Activated naive CD4-positive, alpha-beta T cell (primary cell): ENCODE measurements at regions not wholly inside any gene's neighbourhood (a gene's known extent, or its start where the extent isn't known, plus 50 kb on each side); places are given as distances from the start of the nearest gene placed in this dataset.

Source experiments
- DNase-seq, 4 experiments: peaks; one replicate each; lab custom pipeline; 2025; lab: John Stamatoyannopoulos, UW

- DNase-seq = no peak
These were observed 499.1 kb upstream of the HS6ST1 start for GRCh38 chr2:128817813-128818212.

GRCh38 chr2:128818248-128818647 lies 499.6 kb upstream of the HS6ST1 start:
- no peak for DNase-seq

GRCh38 chr2:128818704-128819491 lies 500.2 kb upstream of the HS6ST1 start:
- no peak for DNase-seq

GRCh38 chr2:128820452-128820851 lies 501.8 kb upstream of the HS6ST1 start:
- DNase-seq = no peak

- DNase-seq = no peak
These were observed 502.3 kb upstream of the HS6ST1 start for GRCh38 chr2:128821010-128821409.

GRCh38 chr2:128832946-128833663 lies 514.4 kb upstream of the HS6ST1 start:
- no peak for DNase-seq

- DNase-seq = no peak
These were observed 515.0 kb upstream of the HS6ST1 start for GRCh38 chr2:128833664-128834027.

- DNase-seq = no peak
These were observed 515.7 kb upstream of the HS6ST1 start for GRCh38 chr2:128834207-128834879.

- DNase-seq = no peak
These were observed 516.2 kb upstream of the HS6ST1 start for GRCh38 chr2:128834880-128835252.

GRCh38 chr2:128835342-128835855 lies 516.7 kb upstream of the HS6ST1 start:
- DNase-seq = no peak

- no peak for DNase-seq
These were observed 517.3 kb upstream of the HS6ST1 start for GRCh38 chr2:128835974-128836373.

GRCh38 chr2:128836559-128837100 lies 518.0 kb upstream of the HS6ST1 start:
- DNase-seq = no peak

GRCh38 chr2:128838244-128838643 lies 519.6 kb upstream of the HS6ST1 start:
- no peak for DNase-seq

GRCh38 chr2:128841803-128842202 lies 523.1 kb upstream of the HS6ST1 start:
- no peak for DNase-seq

- no peak for DNase-seq
These were observed 548.6 kb upstream of the HS6ST1 start for GRCh38 chr2:128867311-128867710.

GRCh38 chr2:128867936-128868636 lies 549.4 kb upstream of the HS6ST1 start:
- DNase-seq = no peak

- DNase-seq = no peak
These were observed 550.3 kb upstream of the HS6ST1 start for GRCh38 chr2:128868686-128869551.

GRCh38 chr2:128874608-128875007 lies 555.9 kb upstream of the HS6ST1 start:
- no peak for DNase-seq

- DNase-seq = no peak
These were observed 558.6 kb upstream of the HS6ST1 start for GRCh38 chr2:128876986-128877983.

GRCh38 chr2:128879161-128879560 lies 560.5 kb upstream of the HS6ST1 start:
- no peak for DNase-seq
